Body of pancreas (tissue), 4 donors: ENCODE measurements at regions not wholly inside any gene's neighbourhood (a gene's known extent, or its start where the extent isn't known, plus 50 kb on each side); places are given as distances from the start of the nearest gene placed in this dataset.
"Not testable (repeated sequence)": the region's sequence is repeated elsewhere in the genome, so short reads cannot be mapped to it uniquely, and the experiment has no call there.

ENCODE experiments used
- ATAC-seq: fragments of 150-250 bp; one replicate; pipeline ENCODE4 v1.9.1; 2016
- DNase-seq, 4 donors: peaks; one replicate each; pipeline ENCODE4 v3.0.0-alpha.2; 2019
- H3K27ac ChIP-seq, 4 donors: fragments of 200-600 bp; sonication (generic); 1 replicate in 3 of 4; 2 replicates in 1 of 4; pipeline versions ENCODE4 v1.5.1 to v1.6.1; 2016 to 2019; ENCODE audit warnings: mild to moderate bottlenecking in 1 of 4, mixed read lengths in 1 of 4, moderate library complexity in 1 of 4
- H3K27me3 ChIP-seq, 2 donors: fragments of 200-600 bp; sonication (generic); one replicate each; pipeline ENCODE4 v1.6.0; 2016; ENCODE audit warnings: mild to moderate bottlenecking in 1 of 2
- H3K36me3 ChIP-seq, 2 donors: fragments of 200-600 bp; sonication (generic); replicated peaks in 1 of 2; 2 replicates each; pipeline ENCODE4 v1.5.1; 2016; ENCODE audit warnings: low read depth in 2 of 2; ENCODE audit not compliant: insufficient read depth in 1 of 2
- H3K4me1 ChIP-seq: fragments of 200-600 bp; sonication (generic); one replicate; pipeline ENCODE4 v1.6.0; 2016
- H3K4me3 ChIP-seq, 2 donors: fragments of 200-600 bp; sonication (generic); 1 replicate in 1 of 2; 2 replicates in 1 of 2; pipeline ENCODE4 v1.5.1; 2016 to 2019
- H3K9me3 ChIP-seq, 3 donors: fragments of 200-600 bp; sonication (generic); 1 replicate in 2 of 3; 2 replicates in 1 of 3; pipeline ENCODE4 v1.5.1; 2016
- POLR2A ChIP-seq, 3 donors: fragments of 450-650 bp; IDR thresholded peaks; one replicate each; pipeline ENCODE4 v1.6.1; 2016; ENCODE audit warnings: antibody characterized with exemption in 3 of 3, mild to moderate bottlenecking in 2 of 3
- WGBS, 2 donors: methylation state at CpG; one replicate each; pipeline ENCODE4 v1.1.5; 2017; 5-methylcytosine and 5-hydroxymethylcytosine counted together
- intact Hi-C: fragments of 100-400 bp; cut with DNase I; formaldehyde crosslinking; loops from one replicate; pipeline ENCODE4 v1.15.1; 2023
- TF ChIP-seq, protein P1 (sequence below), 7 experiments: fragments of 450-650 bp in 4 of 7; fragments of 200-600 bp in 3 of 7; sonication (generic) in 3 of 7; IDR thresholded peaks; one replicate each; pipeline ENCODE4 v1.5.1; 2016 to 2019; ENCODE audit warnings: antibody characterized with exemption in 7 of 7

DNA sequence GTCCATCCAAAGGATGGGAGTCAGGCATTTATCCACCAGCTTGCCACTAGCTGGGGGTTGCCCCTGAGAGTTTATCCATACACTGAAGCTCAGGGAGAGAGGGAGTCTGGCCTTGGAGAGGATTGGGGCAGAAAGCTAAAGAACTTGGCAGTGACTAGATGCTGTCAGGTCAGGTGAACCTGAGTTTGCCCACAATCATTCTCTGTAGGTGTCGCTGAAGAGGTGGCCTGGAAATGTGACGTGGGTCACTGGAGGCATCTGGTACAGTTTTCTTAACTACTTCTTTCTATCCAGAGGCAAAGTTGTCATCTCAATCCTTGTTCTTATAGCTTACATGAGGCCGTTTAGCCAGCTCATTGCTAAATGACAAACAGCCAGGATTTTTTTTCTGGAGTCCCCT lies 298.0 kb upstream of the CTNNB1 start:
- 58 to 65% methylated on average over 3 of the region's 3 CpGs for WGBS, 2 donors
- Histone ChIP-seq H3K4me1 (no peaks in the 10 kb centered on the region), H3K27ac (no peak overlapping the region), H3K4me3 (no peak overlapping the region), H3K9me3 (no peaks in the 10 kb centered on the region), H3K27me3 (no peaks in the 10 kb centered on the region), H3K36me3 (no peaks in the 10 kb centered on the region)
- no peak for DNase-seq
- ATAC-seq = no peak
- no peak for TF ChIP-seq POLR2A (IDR thresholded peaks at IDR 0.05)
- intact Hi-C loops = no loop called here

DNA sequence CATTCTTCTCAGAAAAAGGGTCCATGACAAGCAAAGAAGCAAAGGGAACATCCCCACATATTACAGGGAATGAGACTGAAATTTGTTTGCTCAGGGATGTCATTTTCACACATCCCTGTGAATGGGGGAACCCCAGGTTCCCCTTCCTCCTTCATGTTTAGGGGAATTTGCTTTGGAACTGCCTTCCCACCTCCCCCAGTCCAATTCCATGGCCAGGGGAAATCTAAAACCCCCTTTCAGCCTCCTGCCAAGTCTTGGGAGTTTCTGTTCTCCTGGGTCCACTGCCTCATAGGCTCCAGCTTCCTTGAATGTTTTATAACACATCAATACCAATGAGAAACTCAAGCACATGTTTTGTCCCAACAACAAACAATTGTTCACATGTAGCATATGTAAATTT lies 297.5 kb upstream of the CTNNB1 start:
- Histone ChIP-seq H3K36me3 (no peaks in the 10 kb centered on the region), H3K4me1 (no peaks in the 10 kb centered on the region), H3K27me3 (no peaks in the 10 kb centered on the region), H3K27ac (no peak overlapping the region), H3K9me3 (no peaks in the 10 kb centered on the region), H3K4me3 (no peak overlapping the region)
- TF ChIP-seq, protein P1, sequence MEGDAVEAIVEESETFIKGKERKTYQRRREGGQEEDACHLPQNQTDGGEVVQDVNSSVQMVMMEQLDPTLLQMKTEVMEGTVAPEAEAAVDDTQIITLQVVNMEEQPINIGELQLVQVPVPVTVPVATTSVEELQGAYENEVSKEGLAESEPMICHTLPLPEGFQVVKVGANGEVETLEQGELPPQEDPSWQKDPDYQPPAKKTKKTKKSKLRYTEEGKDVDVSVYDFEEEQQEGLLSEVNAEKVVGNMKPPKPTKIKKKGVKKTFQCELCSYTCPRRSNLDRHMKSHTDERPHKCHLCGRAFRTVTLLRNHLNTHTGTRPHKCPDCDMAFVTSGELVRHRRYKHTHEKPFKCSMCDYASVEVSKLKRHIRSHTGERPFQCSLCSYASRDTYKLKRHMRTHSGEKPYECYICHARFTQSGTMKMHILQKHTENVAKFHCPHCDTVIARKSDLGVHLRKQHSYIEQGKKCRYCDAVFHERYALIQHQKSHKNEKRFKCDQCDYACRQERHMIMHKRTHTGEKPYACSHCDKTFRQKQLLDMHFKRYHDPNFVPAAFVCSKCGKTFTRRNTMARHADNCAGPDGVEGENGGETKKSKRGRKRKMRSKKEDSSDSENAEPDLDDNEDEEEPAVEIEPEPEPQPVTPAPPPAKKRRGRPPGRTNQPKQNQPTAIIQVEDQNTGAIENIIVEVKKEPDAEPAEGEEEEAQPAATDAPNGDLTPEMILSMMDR (IDR thresholded peaks at IDR 0.05) = no peak
- TF ChIP-seq POLR2A (IDR thresholded peaks at IDR 0.05) = no peak
- intact Hi-C loops = no loop called here
- ATAC-seq (no peak), DNase-seq (no peak)

DNA sequence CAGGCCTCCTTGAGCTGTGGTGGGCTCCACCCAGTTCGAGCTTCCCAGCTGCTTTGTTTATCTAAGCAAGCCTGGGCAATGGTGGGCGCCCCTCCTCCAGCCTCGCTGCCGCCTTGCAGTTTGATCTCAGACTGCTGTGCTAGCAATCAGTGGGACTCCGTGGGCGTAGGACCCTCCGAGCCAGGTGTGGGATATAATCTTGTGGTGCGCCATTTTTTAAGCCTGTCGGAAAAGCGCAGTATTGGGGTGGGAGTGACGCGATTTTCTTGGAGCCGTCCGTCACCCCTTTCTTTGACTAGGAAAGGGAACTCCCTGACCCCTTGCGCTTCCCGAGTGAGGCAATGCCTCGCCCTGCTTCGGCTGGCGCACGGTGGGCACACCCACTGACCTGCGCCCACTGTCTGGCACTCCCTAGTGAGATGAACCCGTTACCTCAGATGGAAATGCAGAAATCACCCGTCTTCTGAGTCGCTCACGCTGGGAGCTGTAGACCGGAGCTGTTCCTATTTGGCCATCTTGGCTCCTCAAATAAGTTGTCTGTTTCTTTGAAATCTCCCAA lies 291.3 kb upstream of the CTNNB1 start:
- H3K9me3 ChIP-seq, ATAC-seq, H3K4me3 ChIP-seq, H3K36me3 ChIP-seq, intact Hi-C loops, H3K27ac ChIP-seq, H3K27me3 ChIP-seq, DNase-seq: not testable (repeated sequence)
- peaks cover 17% of the 10 kb centered on the region for H3K4me1 ChIP-seq
- WGBS, 2 donors = 67 to 85% methylated on average over 24 to 26 of the region's 26 CpGs

DNA sequence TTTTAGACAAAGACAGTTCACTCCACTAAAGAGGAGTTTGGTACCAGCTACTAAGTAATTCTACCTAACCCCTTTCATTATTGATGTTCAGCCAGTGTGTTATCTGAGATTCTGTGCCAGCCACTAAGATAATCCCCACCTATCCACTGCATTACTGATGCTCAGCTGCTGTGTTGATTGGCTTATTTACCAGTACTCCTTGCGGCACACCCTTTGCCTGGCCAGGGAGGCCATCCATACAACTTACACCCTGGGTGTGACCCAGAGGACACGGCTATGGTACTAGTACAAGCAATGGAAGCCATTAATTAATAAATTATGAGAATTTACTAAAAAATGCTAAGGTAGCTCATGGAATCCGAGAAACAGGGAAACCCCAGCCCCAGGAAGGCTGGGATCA lies 290.7 kb upstream of the CTNNB1 start:
- no peak for ATAC-seq
- 90 to 91% methylated on average over 3 of the region's 3 CpGs for WGBS, 2 donors
- intact Hi-C loops = no loop called here

DNA sequence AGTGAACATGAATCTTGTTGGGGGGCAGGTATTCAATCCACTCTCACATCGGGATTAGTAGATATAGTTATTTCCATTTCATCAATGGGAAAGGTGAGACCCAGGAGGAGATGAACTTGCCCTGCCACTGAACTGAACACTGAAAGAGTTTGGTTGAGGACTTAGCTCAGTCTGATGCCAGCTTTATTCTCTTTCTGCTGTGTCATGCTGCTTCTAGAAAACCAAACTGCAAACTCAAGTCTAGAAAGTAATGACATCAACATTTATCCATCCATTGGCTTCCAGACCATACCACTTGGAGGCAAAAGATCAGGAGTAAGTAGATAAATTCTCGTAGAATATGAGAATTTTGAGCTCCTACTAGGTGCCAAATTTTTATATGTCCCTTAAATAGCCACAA lies 288.0 kb upstream of the CTNNB1 start:
- H3K27me3 ChIP-seq = no peaks in the 10 kb centered on the region
- no peak overlapping the region for H3K4me3 ChIP-seq
- peaks cover 28% of the 10 kb centered on the region for H3K4me1 ChIP-seq
- 79 to 89% methylated on average over 2 of the region's 2 CpGs for WGBS, 2 donors
- intact Hi-C loops = no loop called here
- TF ChIP-seq POLR2A (IDR thresholded peaks at IDR 0.05) = no peak
- TF ChIP-seq, protein P1 (IDR thresholded peaks at IDR 0.05) = no peak
- DNase-seq (no peak), ATAC-seq (no peak)
- H3K36me3 ChIP-seq = no peaks in the 10 kb centered on the region
- H3K27ac ChIP-seq = no peak overlapping the region
- no peaks in the 10 kb centered on the region for H3K9me3 ChIP-seq

More for the DNA sequence above, 290.7 kb upstream of the CTNNB1 start:
- H3K36me3 ChIP-seq = no peaks in the 10 kb centered on the region
- no peak overlapping the region for H3K4me3 ChIP-seq
- no peak overlapping the region for H3K27ac ChIP-seq
- no peak for TF ChIP-seq POLR2A (IDR thresholded peaks at IDR 0.05)
- TF ChIP-seq, protein P1 (IDR thresholded peaks at IDR 0.05) = no peak
- H3K4me1 ChIP-seq = peaks cover 24% of the 10 kb centered on the region
- no peaks in the 10 kb centered on the region for H3K9me3 ChIP-seq
- no peaks in the 10 kb centered on the region for H3K27me3 ChIP-seq
- DNase-seq = no peak

DNA sequence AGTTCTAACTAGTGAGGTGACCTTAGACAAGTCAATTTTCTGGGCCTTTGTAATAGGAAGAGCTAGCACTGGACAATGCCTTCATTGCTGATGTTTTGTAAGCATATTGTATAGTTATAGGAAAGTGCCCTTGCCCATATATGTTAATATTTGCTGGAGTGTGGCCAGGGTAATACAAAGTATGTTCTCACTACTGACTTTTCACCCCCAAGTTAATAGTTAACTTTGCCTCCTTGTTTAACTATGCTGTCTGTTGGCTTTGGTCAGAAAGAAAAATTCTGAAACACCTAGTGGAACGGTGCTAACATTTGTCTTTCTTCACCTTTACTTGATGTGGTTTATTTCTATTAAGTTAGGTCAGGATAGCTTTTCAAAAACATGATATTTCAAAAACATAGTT lies 287.4 kb upstream of the CTNNB1 start:
- intact Hi-C loops = no loop called here
- 17 to 21% methylated on average over 1 of the region's 1 CpG for WGBS, 2 donors
- Histone ChIP-seq H3K27me3 (no peaks in the 10 kb centered on the region), H3K4me1 (peaks cover 28% of the 10 kb centered on the region), H3K27ac (no peak overlapping the region), H3K4me3 (no peak overlapping the region), H3K36me3 (no peaks in the 10 kb centered on the region), H3K9me3 (no peaks in the 10 kb centered on the region)
- DNase-seq = no peak
- TF ChIP-seq POLR2A (IDR thresholded peaks at IDR 0.05) = no peak
- TF ChIP-seq, protein P1 (IDR thresholded peaks at IDR 0.05) = peak in 1 of 7 experiments; percentile 2
- ATAC-seq = peak; percentile 70
